SJSA1 (cell line): ENCODE measurements at regions not wholly inside any gene's neighbourhood (a gene's known extent, or its start where the extent isn't known, plus 50 kb on each side); places are given as distances from the start of the nearest gene placed in this dataset.

Source experiments
- DNase-seq, 2 experiments: peaks; one replicate each; pipeline ENCODE4 v3.0.0-alpha.2; 2015 to 2020; ENCODE audit warnings: low spot score in 2 of 2, low read depth in 1 of 2
- H3K27ac ChIP-seq: fragments of 250-450 bp; sonication (Bioruptor Pico); 2 replicates; pipeline ENCODE4 v1.5.1; 2020; ENCODE audit warnings: mild to moderate bottlenecking, moderate library complexity
- H3K27me3 ChIP-seq: fragments of 250-450 bp; sonication (Bioruptor Pico); replicated peaks from 2 replicates; pipeline ENCODE4 v1.5.1; 2020; ENCODE audit warnings: mild to moderate bottlenecking, moderate library complexity
- H3K36me3 ChIP-seq: fragments of 250-450 bp; sonication (Bioruptor Pico); 2 replicates; pipeline ENCODE4 v1.5.1; 2020; ENCODE audit warnings: mild to moderate bottlenecking
- H3K4me1 ChIP-seq: fragments of 250-450 bp; sonication (Bioruptor Pico); replicated peaks from 2 replicates; pipeline ENCODE4 v1.6.1; 2021; ENCODE audit warnings: mild to moderate bottlenecking
- H3K4me3 ChIP-seq: fragments of 250-450 bp; sonication (Bioruptor Pico); 2 replicates; pipeline ENCODE4 v1.5.1; 2020; ENCODE audit warnings: mild to moderate bottlenecking
- H3K9me3 ChIP-seq: fragments of 250-450 bp; sonication (Bioruptor Pico); replicated peaks from 2 replicates; pipeline ENCODE4 v1.5.1; 2020; ENCODE audit warnings: mild to moderate bottlenecking

- no peaks in the 10 kb centered on the region for H3K27me3 ChIP-seq
- no peak for DNase-seq
- no peaks in the 10 kb centered on the region; the same call in 1 of the 2 replicates for H3K9me3 ChIP-seq
- H3K36me3 ChIP-seq = no peaks in the 10 kb centered on the region
- H3K4me3 ChIP-seq = no peak overlapping the region
- H3K27ac ChIP-seq = no peak overlapping the region
- H3K4me1 ChIP-seq = no peaks in the 10 kb centered on the region
These were observed 257.9 kb upstream of the RBFOX1 start for GRCh38 chr16:7074715-7075114.

- no peak overlapping the region for H3K27ac ChIP-seq
- DNase-seq = no peak
- peaks cover 11% of the 10 kb centered on the region for H3K9me3 ChIP-seq
- H3K36me3 ChIP-seq = no peaks in the 10 kb centered on the region
- H3K4me3 ChIP-seq = no peak overlapping the region
- no peaks in the 10 kb centered on the region for H3K27me3 ChIP-seq
- no peaks in the 10 kb centered on the region for H3K4me1 ChIP-seq
These were observed 275.2 kb upstream of the RBFOX1 start for GRCh38 chr16:7057458-7057857.

- H3K4me1 ChIP-seq = no peaks in the 10 kb centered on the region
- no peaks in the 10 kb centered on the region for H3K27me3 ChIP-seq
- no peak for DNase-seq
- H3K27ac ChIP-seq = no peak overlapping the region
- H3K36me3 ChIP-seq = no peaks in the 10 kb centered on the region
- peaks cover 11% of the 10 kb centered on the region for H3K9me3 ChIP-seq
- no peak overlapping the region for H3K4me3 ChIP-seq
These were observed 277.2 kb upstream of the RBFOX1 start for GRCh38 chr16:7055443-7055842.

GRCh38 chr16:7051591-7052349, 280.9 kb upstream of the RBFOX1 start:
- no peaks in the 10 kb centered on the region for H3K27me3 ChIP-seq
- peaks cover 12% of the 10 kb centered on the region for H3K9me3 ChIP-seq
- no peak overlapping the region for H3K4me3 ChIP-seq
- no peaks in the 10 kb centered on the region for H3K36me3 ChIP-seq
- H3K4me1 ChIP-seq = no peaks in the 10 kb centered on the region
- no peak overlapping the region for H3K27ac ChIP-seq
- no peak for DNase-seq

- Histone ChIP-seq H3K27ac (no peak overlapping the region), H3K36me3 (no peaks in the 10 kb centered on the region), H3K9me3 (0 out of 2 replicates have a peak, but pooled peaks cover 4% of the 10 kb centered on the region), H3K27me3 (no peaks in the 10 kb centered on the region), H3K4me3 (no peak overlapping the region), H3K4me1 (no peaks in the 10 kb centered on the region)
- no peak for DNase-seq
These were observed 288.3 kb upstream of the RBFOX1 start for GRCh38 chr16:7044331-7044730.

- no peaks in the 10 kb centered on the region for H3K27me3 ChIP-seq
- H3K4me3 ChIP-seq = no peak overlapping the region
- no peak for DNase-seq
- no peak overlapping the region for H3K27ac ChIP-seq
- H3K4me1 ChIP-seq = no peaks in the 10 kb centered on the region
- no peaks in the 10 kb centered on the region for H3K36me3 ChIP-seq
- H3K9me3 ChIP-seq = no peaks in the 10 kb centered on the region
These were observed 294.2 kb upstream of the RBFOX1 start for GRCh38 chr16:7038475-7038874.

- no peak overlapping the region for H3K4me3 ChIP-seq
- H3K4me1 ChIP-seq = no peaks in the 10 kb centered on the region
- H3K27me3 ChIP-seq = no peaks in the 10 kb centered on the region
- no peak for DNase-seq
- no peaks in the 10 kb centered on the region for H3K9me3 ChIP-seq
- H3K36me3 ChIP-seq = no peaks in the 10 kb centered on the region
- H3K27ac ChIP-seq = no peak overlapping the region
These were observed 295.1 kb upstream of the RBFOX1 start for GRCh38 chr16:7037495-7037894.

GRCh38 chr16:7031031-7031430, 301.6 kb upstream of the RBFOX1 start:
- H3K36me3 ChIP-seq = no peaks in the 10 kb centered on the region
- DNase-seq = no peak
- H3K9me3 ChIP-seq = peaks cover under 1% of the 10 kb centered on the region; the same call in 1 of the 2 replicates
- no peak overlapping the region for H3K27ac ChIP-seq
- no peaks in the 10 kb centered on the region for H3K27me3 ChIP-seq
- H3K4me3 ChIP-seq = no peak overlapping the region
- no peaks in the 10 kb centered on the region for H3K4me1 ChIP-seq

- Histone ChIP-seq H3K4me3 (no peak overlapping the region), H3K27me3 (no peaks in the 10 kb centered on the region), H3K27ac (no peak overlapping the region), H3K36me3 (no peaks in the 10 kb centered on the region), H3K4me1 (no peaks in the 10 kb centered on the region), H3K9me3 (peaks cover 7% of the 10 kb centered on the region; the same call in 1 of the 2 replicates)
- no peak for DNase-seq
These were observed 305.2 kb upstream of the RBFOX1 start for GRCh38 chr16:7027401-7027800.

GRCh38 chr16:7026639-7027038, 306.0 kb upstream of the RBFOX1 start:
- Histone ChIP-seq H3K27ac (no peak overlapping the region), H3K4me1 (no peaks in the 10 kb centered on the region), H3K4me3 (no peak overlapping the region), H3K27me3 (no peaks in the 10 kb centered on the region), H3K36me3 (no peaks in the 10 kb centered on the region), H3K9me3 (peaks cover 7% of the 10 kb centered on the region; the same call in 1 of the 2 replicates)
- DNase-seq = no peak

GRCh38 chr16:7025616-7026190, 306.9 kb upstream of the RBFOX1 start:
- peak in 1 of 2 experiments; percentile 42 for DNase-seq
- Histone ChIP-seq H3K4me3 (no peak overlapping the region), H3K4me1 (no peaks in the 10 kb centered on the region)

GRCh38 chr16:7021653-7022275, 310.9 kb upstream of the RBFOX1 start:
- Histone ChIP-seq H3K4me3 (no peak overlapping the region), H3K9me3 (peaks cover 11% of the 10 kb centered on the region; the same call in 1 of the 2 replicates), H3K36me3 (no peaks in the 10 kb centered on the region), H3K27ac (no peak overlapping the region), H3K27me3 (no peaks in the 10 kb centered on the region), H3K4me1 (no peaks in the 10 kb centered on the region)
- no peak for DNase-seq

More at GRCh38 chr16:7025616-7026190, 306.9 kb upstream of the RBFOX1 start:
- Histone ChIP-seq H3K36me3 (no peaks in the 10 kb centered on the region), H3K9me3 (peaks cover 7% of the 10 kb centered on the region; the same call in 1 of the 2 replicates), H3K27me3 (no peaks in the 10 kb centered on the region), H3K27ac (no peak overlapping the region)

- H3K27ac ChIP-seq = no peak overlapping the region
- peaks cover 3% of the 10 kb centered on the region; the same call in 1 of the 2 replicates for H3K9me3 ChIP-seq
- no peaks in the 10 kb centered on the region for H3K4me1 ChIP-seq
- no peak for DNase-seq
- no peaks in the 10 kb centered on the region for H3K36me3 ChIP-seq
- no peak overlapping the region for H3K4me3 ChIP-seq
- H3K27me3 ChIP-seq = no peaks in the 10 kb centered on the region
These were observed 315.5 kb upstream of the RBFOX1 start for GRCh38 chr16:7017006-7017662.

- no peaks in the 10 kb centered on the region for H3K36me3 ChIP-seq
- DNase-seq = no peak
- no peaks in the 10 kb centered on the region for H3K4me1 ChIP-seq
- H3K4me3 ChIP-seq = no peak overlapping the region
- no peaks in the 10 kb centered on the region for H3K27me3 ChIP-seq
- peaks cover 3% of the 10 kb centered on the region; the same call in 1 of the 2 replicates for H3K9me3 ChIP-seq
- H3K27ac ChIP-seq = no peak overlapping the region
These were observed 317.9 kb upstream of the RBFOX1 start for GRCh38 chr16:7014756-7015155.
